C4-2B (cell line): ENCODE measurements at regions not wholly inside any gene's neighbourhood (a gene's known extent, or its start where the extent isn't known, plus 50 kb on each side); places are given as distances from the start of the nearest gene placed in this dataset.

Experiments used
- CTCF ChIP-seq: fragments of 450-650 bp; conservative IDR thresholded peaks from 2 replicates; pipeline ENCODE4 v1.5.1; 2017; ENCODE audit warnings: mild to moderate bottlenecking
- ZFX ChIP-seq: fragments of 450-650 bp; IDR thresholded peaks from 2 replicates; pipeline ENCODE4 v1.6.1; 2017

- TF ChIP-seq CTCF = no peak
- no peak for TF ChIP-seq ZFX
Observed at GRCh38 chr3:64909011-64909410, 221.2 kb upstream of the ADAMTS9 start.
